H1 (cell line): ENCODE measurements at regions not wholly inside any gene's neighbourhood (a gene's known extent, or its start where the extent isn't known, plus 50 kb on each side); places are given as distances from the start of the nearest gene placed in this dataset.

Source experiments
- BCL11A ChIP-seq, 2 experiments: IDR thresholded peaks; one replicate each; pipeline ENCODE4 v1.6.1; 2011; ENCODE audit warnings: low read depth in 2 of 2, low read length in 2 of 2, mild to moderate bottlenecking in 2 of 2
- BRCA1 ChIP-seq: IDR thresholded peaks from 2 replicates; pipeline ENCODE4 v1.6.1; 2012; ENCODE audit warnings: low read depth, low read length, improper control_type of control experiment
- CHD7 ChIP-seq: fragments of 300-600 bp; sonication (generic); IDR thresholded peaks from 2 replicates; pipeline ENCODE4 v1.7.1; 2012; ENCODE audit warnings: low read length, moderate library complexity, mild to moderate bottlenecking, inconsistent platforms; ENCODE audit not compliant: insufficient replicate concordance
- CREB1 ChIP-seq: IDR thresholded peaks from 2 replicates; pipeline ENCODE4 v1.6.1; 2012; ENCODE audit warnings: inconsistent platforms
- CTCF ChIP-seq, 3 experiments: IDR thresholded peaks; 1 replicate in 2 of 3; 2 replicates in 1 of 3; pipeline versions ENCODE4 v1.5.1 to v1.6.1; 2011; ENCODE audit warnings: low read length in 3 of 3, mild to moderate bottlenecking in 3 of 3, inconsistent platforms in 2 of 3, low read depth in 1 of 3, moderate library complexity in 1 of 3; ENCODE audit not compliant: insufficient read depth in 1 of 3; ENCODE audit errors: control extremely low read depth in 1 of 3
- NANOG ChIP-seq: IDR thresholded peaks from 2 replicates; pipeline ENCODE4 v1.6.1; 2011; ENCODE audit warnings: low read length, low read depth, mild to moderate bottlenecking, inconsistent platforms; ENCODE audit not compliant: insufficient read depth, poor library complexity, severe bottlenecking
- TCF12 ChIP-seq: IDR thresholded peaks from 2 replicates; pipeline ENCODE4 v1.6.1; 2011; ENCODE audit warnings: low read depth, mild to moderate bottlenecking, low read length

GRCh38 chr9:34826999-34827538, 117.1 kb upstream of the CCL21 start (continued):
- TF ChIP-seq CHD7 = no peak
- no peak for TF ChIP-seq CREB1
- TF ChIP-seq NANOG = no peak
- TF ChIP-seq CTCF (IDR thresholded peaks at IDR 0.05; ENCODE audit: control extremely low read depth in 1 of 3, insufficient read depth in 1 of 3, low read depth in 1 of 3, low read length in 3 of 3) = no peak
- TF ChIP-seq BCL11A (IDR thresholded peaks at IDR 0.05; ENCODE audit: low read depth in 2 of 2, low read length in 2 of 2) = no peak
- no peak for TF ChIP-seq TCF12
- TF ChIP-seq BRCA1 = no peak
